ENCODE measurements at regions not wholly inside any gene's neighbourhood (a gene's known extent, or its start where the extent isn't known, plus 50 kb on each side); places are given as distances from the start of the nearest gene placed in this dataset.
"Not testable (repeated sequence)": the region's sequence is repeated elsewhere in the genome, so short reads cannot be mapped to it uniquely, and the experiment has no call there.

DNA sequence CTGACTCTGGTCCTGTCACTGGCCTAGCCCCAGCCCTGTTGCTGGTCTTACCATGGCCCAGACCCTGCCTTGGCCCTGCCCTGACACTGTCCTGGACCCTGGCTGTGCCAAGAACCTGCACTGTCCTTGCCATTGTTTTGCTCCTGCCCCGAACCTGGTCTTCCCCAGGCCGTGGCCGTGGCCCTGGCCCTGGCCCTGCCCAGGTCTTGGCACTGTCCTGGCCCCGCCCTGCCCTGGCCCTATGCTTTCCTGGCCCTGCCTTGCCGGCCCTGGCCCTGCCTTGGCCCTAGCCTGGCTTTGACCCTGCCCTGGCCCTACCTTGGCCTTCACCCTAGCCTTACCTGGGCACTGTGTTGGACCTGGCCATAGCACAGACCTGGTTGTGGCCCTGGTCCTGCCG, 332.5 kb upstream of the PLGLB1 start:
- TF ChIP-seq, protein P1, sequence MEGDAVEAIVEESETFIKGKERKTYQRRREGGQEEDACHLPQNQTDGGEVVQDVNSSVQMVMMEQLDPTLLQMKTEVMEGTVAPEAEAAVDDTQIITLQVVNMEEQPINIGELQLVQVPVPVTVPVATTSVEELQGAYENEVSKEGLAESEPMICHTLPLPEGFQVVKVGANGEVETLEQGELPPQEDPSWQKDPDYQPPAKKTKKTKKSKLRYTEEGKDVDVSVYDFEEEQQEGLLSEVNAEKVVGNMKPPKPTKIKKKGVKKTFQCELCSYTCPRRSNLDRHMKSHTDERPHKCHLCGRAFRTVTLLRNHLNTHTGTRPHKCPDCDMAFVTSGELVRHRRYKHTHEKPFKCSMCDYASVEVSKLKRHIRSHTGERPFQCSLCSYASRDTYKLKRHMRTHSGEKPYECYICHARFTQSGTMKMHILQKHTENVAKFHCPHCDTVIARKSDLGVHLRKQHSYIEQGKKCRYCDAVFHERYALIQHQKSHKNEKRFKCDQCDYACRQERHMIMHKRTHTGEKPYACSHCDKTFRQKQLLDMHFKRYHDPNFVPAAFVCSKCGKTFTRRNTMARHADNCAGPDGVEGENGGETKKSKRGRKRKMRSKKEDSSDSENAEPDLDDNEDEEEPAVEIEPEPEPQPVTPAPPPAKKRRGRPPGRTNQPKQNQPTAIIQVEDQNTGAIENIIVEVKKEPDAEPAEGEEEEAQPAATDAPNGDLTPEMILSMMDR (IDR thresholded peaks at IDR 0.05; ENCODE audit: extremely low read depth in 1 of 2, insufficient read depth in 1 of 2, low read depth in 1 of 2, low read length in 2 of 2), result not testable (repeated sequence)
- TF ChIP-seq, protein P2, sequence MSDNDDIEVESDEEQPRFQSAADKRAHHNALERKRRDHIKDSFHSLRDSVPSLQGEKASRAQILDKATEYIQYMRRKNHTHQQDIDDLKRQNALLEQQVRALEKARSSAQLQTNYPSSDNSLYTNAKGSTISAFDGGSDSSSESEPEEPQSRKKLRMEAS (IDR thresholded peaks at IDR 0.05; ENCODE audit: insufficient read depth, insufficient read length), result not testable (repeated sequence)
- not testable (repeated sequence) for TF ChIP-seq EZH2 (IDR thresholded peaks at IDR 0.05; ENCODE audit: borderline replicate concordance, low read depth, low read length, severe bottlenecking); POLR2AphosphoS5 (IDR thresholded peaks at IDR 0.05; ENCODE audit: insufficient read depth, low read depth, low read length); POLR2A (IDR thresholded peaks at IDR 0.05; ENCODE audit: low read depth, low read length); FOS (IDR thresholded peaks at IDR 0.05; ENCODE audit: borderline replicate concordance, insufficient read depth, low read length); JUN (IDR thresholded peaks at IDR 0.05; ENCODE audit: borderline replicate concordance, insufficient read depth, insufficient read length, low read depth); MYC (IDR thresholded peaks at IDR 0.05; ENCODE audit: low read depth, low read length)
